SK-N-SH (cell line): ENCODE measurements at regions not wholly inside any gene's neighbourhood (a gene's known extent, or its start where the extent isn't known, plus 50 kb on each side); places are given as distances from the start of the nearest gene placed in this dataset.

Experiments used
- CTCF ChIA-PET: fragments of 300-600, 350-600 bp; formaldehyde crosslinking; extraction: SDS; loops from one replicate; lab custom pipeline; 2021; lab: Yijun Ruan, JAX
- POLR2A ChIA-PET: fragments of 350-600 bp; sonication (Branson Sonifier 250); formaldehyde crosslinking; extraction: SDS; loops from one replicate; lab custom pipeline; 2020; ENCODE audit warnings: antibody characterized with exemption, inconsistent platforms; lab: Yijun Ruan, JAX
- DNase-seq: peaks from one replicate; pipeline ENCODE4 v3.0.0; 2012
- H2AFZ ChIP-seq: fragments of 200-600 bp; sonication (generic); 2 replicates; pipeline ENCODE4 v1.8.1; 2016; ENCODE audit warnings: antibody characterized with exemption, mild to moderate bottlenecking, low read depth
- H3F3A ChIP-seq: fragments of 200-600 bp; sonication (generic); replicated peaks from 2 replicates; pipeline ENCODE3; 2016; ENCODE audit warnings: antibody characterized with exemption, mild to moderate bottlenecking; ENCODE audit not compliant: insufficient read depth
- H3K27ac ChIP-seq, 2 experiments: fragments of 200-500 bp in 1 of 2; fragments of 200-600 bp in 1 of 2; sonication (Bioruptor generic) in 1 of 2; sonication (generic), shearing (Covaris generic) in 1 of 2; 2 replicates each; pipeline versions ENCODE4 v1.5.1 to v1.6.1; 2014 to 2016; ENCODE audit warnings: low read depth in 2 of 2, inconsistent platforms in 1 of 2, low read length in 1 of 2, mild to moderate bottlenecking in 1 of 2, mixed read lengths in 1 of 2
- H3K27me3 ChIP-seq: fragments of 200-600 bp; sonication (generic), shearing (Covaris generic); 2 replicates; pipeline ENCODE4 v1.6.1; 2016; ENCODE audit warnings: mixed run types; ENCODE audit not compliant: insufficient read depth
- H3K36me3 ChIP-seq, 2 experiments: fragments of 200-500 bp in 1 of 2; fragments of 200-600 bp in 1 of 2; sonication (Bioruptor generic) in 1 of 2; sonication (generic) in 1 of 2; replicated peaks in 1 of 2; 2 replicates each; pipeline versions ENCODE3 to v1.5.1; 2014 to 2016; ENCODE audit warnings: low read length in 1 of 2, mild to moderate bottlenecking in 1 of 2; ENCODE audit not compliant: insufficient read depth in 2 of 2, control insufficient read depth in 1 of 2
- H3K4me1 ChIP-seq, 2 experiments: fragments of 200-500 bp in 1 of 2; fragments of 200-600 bp in 1 of 2; sonication (Bioruptor generic) in 1 of 2; sonication (generic), shearing (Covaris generic) in 1 of 2; 2 replicates each; pipeline versions ENCODE4 v1.5.1 to v1.6.1; 2014 to 2016; ENCODE audit warnings: low read depth in 1 of 2, low read length in 1 of 2, mixed run types in 1 of 2; ENCODE audit not compliant: insufficient read depth in 2 of 2, control insufficient read depth in 1 of 2
- H3K4me2 ChIP-seq: fragments of 200-600 bp; sonication (generic), shearing (Covaris generic); 2 replicates; pipeline ENCODE4 v1.6.1; 2017; ENCODE audit warnings: mixed run types
- H3K4me3 ChIP-seq, 2 experiments: fragments of 200-500 bp in 1 of 2; fragments of 200-600 bp in 1 of 2; sonication (Bioruptor generic) in 1 of 2; sonication (generic), shearing (Covaris generic) in 1 of 2; 2 replicates each; pipeline versions ENCODE4 v1.5.1 to v1.8.1; 2014 to 2016; ENCODE audit warnings: low read depth in 2 of 2, inconsistent platforms in 1 of 2, low read length in 1 of 2, mild to moderate bottlenecking in 1 of 2, mixed read lengths in 1 of 2, moderate library complexity in 1 of 2
- H3K79me2 ChIP-seq: fragments of 200-600 bp; sonication (generic); 2 replicates; pipeline ENCODE4 v1.8.1; 2017; ENCODE audit warnings: mild to moderate bottlenecking; ENCODE audit not compliant: insufficient read depth
- H3K9ac ChIP-seq: fragments of 200-600 bp; sonication (generic); 2 replicates; pipeline ENCODE4 v1.6.1; 2017; ENCODE audit warnings: mixed run types
- H3K9me2 ChIP-seq: fragments of 200-600 bp; sonication (generic); 2 replicates; pipeline ENCODE4 v1.6.1; 2017; ENCODE audit warnings: mixed run types
- H3K9me3 ChIP-seq: fragments of 200-600 bp; sonication (generic); 2 replicates; pipeline ENCODE4 v1.6.1; 2017; ENCODE audit warnings: mixed run types, mild to moderate bottlenecking, moderate library complexity
- H4K20me1 ChIP-seq: fragments of 200-600 bp; sonication (generic); 2 replicates; pipeline ENCODE4 v1.6.1; 2017; ENCODE audit warnings: mild to moderate bottlenecking, mixed run types; ENCODE audit not compliant: insufficient read depth
- CTCF ChIP-seq: fragments of 200-600 bp; sonication (generic); IDR thresholded peaks from 2 replicates; pipeline ENCODE4 v1.6.1; 2017; ENCODE audit warnings: antibody characterized with exemption, mild to moderate bottlenecking, moderate library complexity
- ELF1 ChIP-seq: IDR thresholded peaks from 2 replicates; pipeline ENCODE4 v1.4.0; 2012
- EP300 ChIP-seq, 2 experiments: IDR thresholded peaks; 2 replicates each; pipeline versions ENCODE4 v1.4.0 to v1.6.1; 2012; ENCODE audit warnings: borderline replicate concordance in 1 of 2, low read depth in 1 of 2, low read length in 1 of 2
- FOXJ3 ChIP-seq: sonication (generic); formaldehyde crosslinking; IDR thresholded peaks from 2 replicates; pipeline ENCODE4 v1.5.1; 2020; ENCODE audit warnings: mild to moderate bottlenecking, missing genetic modification reagents
- FOXM1 ChIP-seq: IDR thresholded peaks from 2 replicates; pipeline ENCODE4 v1.4.0; 2012; ENCODE audit warnings: low read depth, mild to moderate bottlenecking
- GABPA ChIP-seq: IDR thresholded peaks from 2 replicates; pipeline ENCODE4 v1.4.0; 2012; ENCODE audit warnings: low read depth, mild to moderate bottlenecking
- GATA2 ChIP-seq: sonication (generic); formaldehyde crosslinking; IDR thresholded peaks from 2 replicates; pipeline ENCODE4 v1.5.0; 2020; ENCODE audit warnings: mild to moderate bottlenecking, missing genetic modification reagents
- MEF2A ChIP-seq: IDR thresholded peaks from 2 replicates; pipeline ENCODE4 v1.4.0; 2012; ENCODE audit warnings: low read depth, borderline replicate concordance
- POLR2AphosphoS5 ChIP-seq: IDR thresholded peaks from 2 replicates; pipeline ENCODE4 v1.6.1; 2012; ENCODE audit warnings: low read depth, low read length
- RXRA ChIP-seq: IDR thresholded peaks from 2 replicates; pipeline ENCODE4 v1.4.0; 2012; ENCODE audit warnings: low read depth, mild to moderate bottlenecking, borderline replicate concordance
- TCF12 ChIP-seq: IDR thresholded peaks from 2 replicates; pipeline ENCODE4 v1.4.0; 2012
- TEAD4 ChIP-seq: IDR thresholded peaks from 2 replicates; pipeline ENCODE4 v1.4.0; 2012; ENCODE audit warnings: mild to moderate bottlenecking, borderline replicate concordance; ENCODE audit not compliant: insufficient read depth
- USF1 ChIP-seq: IDR thresholded peaks from 2 replicates; pipeline ENCODE4 v1.4.0; 2012; ENCODE audit warnings: low read depth, borderline replicate concordance
- USF2 ChIP-seq: fragments of 150-350 bp; IDR thresholded peaks from 2 replicates; pipeline ENCODE4 v1.6.1; 2017; ENCODE audit warnings: antibody characterized with exemption, low read length, low read depth, borderline replicate concordance
- WGBS: methylation state at CpG from one replicate; pipeline ENCODE4 v1.1.6; 2017; ENCODE audit warnings: low lambda C conversion rate; 5-methylcytosine and 5-hydroxymethylcytosine counted together

GRCh38 chr10:55277549-55277948 lies 476.5 kb upstream of the PCDH15 start:
- Histone ChIP-seq H3K4me3 (no peak overlapping the region), H2AFZ (no peak overlapping the region), H3K9me2 (no peaks in the 10 kb centered on the region), H3K4me1 (no peaks in the 10 kb centered on the region; a peak in 1 of 4 replicates), H3K27me3 (no peaks in the 10 kb centered on the region), H3K9ac (no peak overlapping the region), H3K4me2 (no peak overlapping the region), H3F3A (no peaks in the 10 kb centered on the region), H3K9me3 (no peaks in the 10 kb centered on the region), H3K27ac (no peak overlapping the region), H3K36me3 (no peaks in the 10 kb centered on the region), H3K79me2 (no peaks in the 10 kb centered on the region), H4K20me1 (no peaks in the 10 kb centered on the region)
- ChIA-PET POLR2A (no interaction called here), CTCF (interaction anchor here (1.4 kb wide), 1 partner anchor 13 kb away, joined by 3 read pairs; no protein-coding TSS in a partner anchor)
- WGBS, result 58% methylated on average over 2 of the region's 2 CpGs
- TF ChIP-seq MEF2A (no peak), TEAD4 (no peak)
- DNase-seq, result no peak

- ChIA-PET CTCF (no interaction called here), POLR2A (no interaction called here)
- H3K27me3 ChIP-seq, result no peaks in the 10 kb centered on the region
- no peak overlapping the region for H3K9ac ChIP-seq
- H3F3A ChIP-seq, result no peaks in the 10 kb centered on the region
- H3K79me2 ChIP-seq, result no peaks in the 10 kb centered on the region
- DNase-seq, result no peak
- WGBS, result 81% methylated on average over 2 of the region's 2 CpGs
- no peaks in the 10 kb centered on the region for H4K20me1 ChIP-seq
- no peaks in the 10 kb centered on the region for H3K9me2 ChIP-seq
- no peaks in the 10 kb centered on the region for H3K36me3 ChIP-seq
- H3K4me1 ChIP-seq, result no peaks in the 10 kb centered on the region
- no peak overlapping the region for H2AFZ ChIP-seq
- no peak overlapping the region for H3K27ac ChIP-seq
- TF ChIP-seq POLR2AphosphoS5 (no peak), TCF12 (no peak), USF2 (no peak), EP300 (IDR thresholded peaks at IDR 0.05; ENCODE audit: borderline replicate concordance in 1 of 2, low read depth in 1 of 2, low read length in 1 of 2) (no peak), CTCF (no peak), FOXJ3 (no peak), MEF2A (no peak), GABPA (no peak), GATA2 (CRISPR knock-in tag) (no peak), USF1 (no peak), FOXM1 (no peak), RXRA (no peak), ELF1 (no peak)
- no peak overlapping the region for H3K4me2 ChIP-seq
- H3K9me3 ChIP-seq, result no peaks in the 10 kb centered on the region
- no peak overlapping the region for H3K4me3 ChIP-seq
Observed at GRCh38 chr10:55274367-55274766, 473.3 kb upstream of the PCDH15 start.
